HCT116 (cell line): ENCODE measurements at regions not wholly inside any gene's neighbourhood (a gene's known extent, or its start where the extent isn't known, plus 50 kb on each side); places are given as distances from the start of the nearest gene placed in this dataset.

Source experiments
- ATAC-seq: fragments of 200-7000 bp; cut with Tn5 transposase; 2 replicates; pipeline ENCODE4 v1.9.1; 2020; ENCODE audit warnings: mild to moderate bottlenecking, moderate library complexity
- BruUV-seq: library from RNA; stranded (reverse); fragments of 400-500 nt; replicated peaks from 2 replicates; lab custom pipeline; 2021; lab: Mats Ljungman, UMichigan
- CTCF ChIA-PET: fragments of 300-600 bp; sonication (Branson Sonifier 250); formaldehyde crosslinking; loops from one replicate; lab custom pipeline; 2021; ENCODE audit warnings: antibody characterized with exemption; lab: Charles Lee
- POLR2A ChIA-PET: fragments of 300-600, 350-600 bp; sonication (Branson Sonifier 250); formaldehyde crosslinking; loops from one replicate; lab custom pipeline; 2021; ENCODE audit warnings: antibody characterized with exemption; lab: Charles Lee
- RAD21 ChIA-PET, 2 experiments: fragments of 300-600 bp; sonication (Branson Sonifier 250); formaldehyde crosslinking; loops; one replicate each; lab custom pipeline; 2023; ENCODE audit warnings: low total read pairs in 2 of 2; ENCODE audit not compliant: uncharacterized antibody in 2 of 2, unreplicated experiment in 2 of 2, low non-redundant PET in 1 of 2; lab: Charles Lee
- DNase-seq: peaks from one replicate; pipeline ENCODE4 v3.0.0-alpha.2; 2010; ENCODE audit warnings: low read depth, low spot score
- H2AFZ ChIP-seq: fragments of 200-600 bp; shearing (Covaris generic), sonication (generic); 2 replicates; pipeline ENCODE4 v1.6.1; 2017; ENCODE audit warnings: low read depth, mixed run types, mixed read lengths, antibody characterized with exemption, low read length; ENCODE audit not compliant: poor library complexity, severe bottlenecking
- H3K27ac ChIP-seq: 2 replicates; pipeline ENCODE4 v1.5.1; 2012; ENCODE audit warnings: low read depth, low read length
- H3K27me3 ChIP-seq: fragments of 200-600 bp; sonication (generic); 2 replicates; pipeline ENCODE4 v1.6.1; 2016; ENCODE audit warnings: mixed run types, low read length, mixed read lengths; ENCODE audit not compliant: insufficient read depth
- H3K36me3 ChIP-seq, 2 experiments: fragments of 200-500 bp in 1 of 2; fragments of 200-600 bp in 1 of 2; sonication (Bioruptor generic) in 1 of 2; sonication (generic) in 1 of 2; 2 replicates each; pipeline versions ENCODE4 v1.5.1 to v1.6.1; 2014 to 2016; ENCODE audit warnings: low read length in 2 of 2, inconsistent platforms in 1 of 2, mixed read lengths in 1 of 2, mixed run types in 1 of 2; ENCODE audit not compliant: insufficient read depth in 2 of 2, control insufficient read depth in 1 of 2
- H3K4me1 ChIP-seq, 2 experiments: fragments of 200-600 bp in 1 of 2; sonication (generic) in 1 of 2; 2 replicates each; pipeline versions ENCODE4 v1.5.1 to v1.6.1; 2012 to 2017; ENCODE audit warnings: low read length in 2 of 2, inconsistent platforms in 1 of 2, mild to moderate bottlenecking in 1 of 2, mixed read lengths in 1 of 2, mixed run types in 1 of 2, moderate library complexity in 1 of 2; ENCODE audit not compliant: insufficient read depth in 2 of 2, control insufficient read depth in 1 of 2
- H3K4me2 ChIP-seq: fragments of 200-600 bp; sonication (generic); 2 replicates; pipeline ENCODE4 v1.6.1; 2017; ENCODE audit warnings: mixed run types, low read length, mixed read lengths
- H3K4me3 ChIP-seq, 2 experiments: fragments of 200-600 bp in 1 of 2; sonication (generic) in 1 of 2; replicated peaks in 1 of 2; 2 replicates each; pipeline ENCODE4 v1.5.1; 2011 to 2016; ENCODE audit warnings: low read length in 2 of 2, control low read depth in 1 of 2, low read depth in 1 of 2, mild to moderate bottlenecking in 1 of 2, mixed read lengths in 1 of 2, mixed run types in 1 of 2
- H3K79me2 ChIP-seq: fragments of 200-600 bp; sonication (generic); 2 replicates; pipeline ENCODE4 v1.6.1; 2017; ENCODE audit warnings: mild to moderate bottlenecking, mixed run types, low read length, moderate library complexity, mixed read lengths; ENCODE audit not compliant: insufficient read depth
- H3K9ac ChIP-seq: fragments of 200-600 bp; sonication (generic); 2 replicates; pipeline ENCODE4 v1.6.1; 2016; ENCODE audit warnings: low read length, mixed read lengths
- H3K9me2 ChIP-seq: fragments of 200-600 bp; sonication (generic), shearing (Covaris generic); 2 replicates; pipeline ENCODE4 v1.6.1; 2017; ENCODE audit warnings: mixed run types, mild to moderate bottlenecking, moderate library complexity; ENCODE audit not compliant: insufficient read depth
- H3K9me3 ChIP-seq, 2 experiments: fragments of 200-500 bp in 1 of 2; fragments of 200-600 bp in 1 of 2; sonication (Bioruptor generic) in 1 of 2; sonication (generic) in 1 of 2; 2 replicates each; pipeline ENCODE4 v1.6.1; 2014 to 2017; ENCODE audit warnings: low read length in 2 of 2, mixed read lengths in 2 of 2, inconsistent platforms in 1 of 2, low read depth in 1 of 2, mild to moderate bottlenecking in 1 of 2, mixed run types in 1 of 2, moderate library complexity in 1 of 2; ENCODE audit not compliant: control insufficient read depth in 1 of 2, insufficient read depth in 1 of 2
- H4K20me1 ChIP-seq: fragments of 200-600 bp; sonication (generic), shearing (Covaris generic); 2 replicates; pipeline ENCODE4 v1.6.1; 2017; ENCODE audit warnings: mixed run types, mild to moderate bottlenecking, moderate library complexity; ENCODE audit not compliant: insufficient read depth
- CEBPB ChIP-seq: IDR thresholded peaks from 2 replicates; pipeline ENCODE4 v1.6.1; 2012; ENCODE audit warnings: low read depth
- CTCF ChIP-seq, 3 experiments: fragments of 200-600 bp in 1 of 3; sonication (generic) in 1 of 3; IDR thresholded peaks in 2 of 3; conservative IDR thresholded peaks in 1 of 3; 2 replicates each; pipeline ENCODE4 v1.5.1; 2012 to 2017; ENCODE audit warnings: low read depth in 2 of 3, low read length in 2 of 3, antibody characterized with exemption in 1 of 3, borderline replicate concordance in 1 of 3, control low read depth in 1 of 3, mild to moderate bottlenecking in 1 of 3, mixed read lengths in 1 of 3, mixed run types in 1 of 3, moderate library complexity in 1 of 3; ENCODE audit not compliant: insufficient read depth in 1 of 3
- ELF1 ChIP-seq: IDR thresholded peaks from 2 replicates; pipeline ENCODE4 v1.6.1; 2012; ENCODE audit warnings: low read depth, borderline replicate concordance
- EZH2 ChIP-seq: fragments of 200-600 bp; sonication (generic); IDR thresholded peaks from 2 replicates; pipeline ENCODE4 v1.6.1; 2017; ENCODE audit warnings: antibody characterized with exemption, mixed run types
- JUND ChIP-seq: IDR thresholded peaks from 2 replicates; pipeline ENCODE4 v1.6.1; 2012
- POLR2A ChIP-seq: IDR thresholded peaks from 2 replicates; pipeline ENCODE4 v1.7.0; 2011; ENCODE audit warnings: borderline replicate concordance; ENCODE audit not compliant: insufficient read depth, insufficient read length; ENCODE audit errors: extremely low read depth
- RAD21 ChIP-seq: IDR thresholded peaks from 2 replicates; pipeline ENCODE4 v1.6.1; 2012; ENCODE audit warnings: low read depth, mild to moderate bottlenecking
- REST ChIP-seq: IDR thresholded peaks from 2 replicates; pipeline ENCODE4 v1.6.1; 2012; ENCODE audit warnings: low read depth
- SIN3A ChIP-seq: IDR thresholded peaks from 2 replicates; pipeline ENCODE4 v1.6.1; 2012; ENCODE audit warnings: low read depth
- YY1 ChIP-seq: IDR thresholded peaks from 2 replicates; pipeline ENCODE4 v1.6.1; 2011; ENCODE audit warnings: low read length, low read depth, moderate library complexity, mild to moderate bottlenecking; ENCODE audit not compliant: insufficient replicate concordance; ENCODE audit errors: extremely low read depth
- ZFX ChIP-seq: fragments of 450-650 bp; IDR thresholded peaks from 2 replicates; pipeline ENCODE4 v1.6.1; 2017
- ZNF274 ChIP-seq: fragments of 200-500 bp; sonication (Bioruptor generic); IDR thresholded peaks from 2 replicates; pipeline ENCODE4 v1.6.1; 2014; ENCODE audit warnings: mild to moderate bottlenecking, low read depth, low read length, inconsistent platforms
- intact Hi-C: fragments of 100-400 bp; cut with micrococcal nuclease; formaldehyde crosslinking; loops from 2 replicates; pipeline ENCODE4 v1.10.0; 2022

- ATAC-seq (no peak), DNase-seq (no peak)
- no peak overlapping the region for H3K27ac ChIP-seq
- no peaks in the 10 kb centered on the region for H4K20me1 ChIP-seq
- POLR2A ChIA-PET = no interaction called here
- RAD21 ChIA-PET = no interaction called here
- H3K4me3 ChIP-seq = no peak overlapping the region
- no peaks in the 10 kb centered on the region for H3K9me3 ChIP-seq
- H3K4me1 ChIP-seq = no peaks in the 10 kb centered on the region
- H3K27me3 ChIP-seq = no peaks in the 10 kb centered on the region
- no peak overlapping the region for H2AFZ ChIP-seq
- H3K79me2 ChIP-seq = no peaks in the 10 kb centered on the region
- no TSS peak for BruUV-seq
- TF ChIP-seq REST (no peak), POLR2A (no peak), YY1 (no peak), CEBPB (no peak), CTCF (IDR thresholded peaks at IDR 0.05 in 2 of 3, conservative IDR thresholded peaks at IDR 0.05 in 1 of 3; ENCODE audit: borderline replicate concordance in 1 of 3, insufficient read depth in 1 of 3, low read depth in 2 of 3, low read length in 2 of 3) (no peak), EZH2 (no peak), ZFX (no peak), JUND (no peak), ZNF274 (no peak), RAD21 (no peak), SIN3A (no peak), ELF1 (no peak)
- TF ChIP-seq, all 23 proteins: peak for 0
- Histone ChIP-seq H3K9ac (no peak overlapping the region), H3K36me3 (no peaks in the 10 kb centered on the region), H3K9me2 (no peaks in the 10 kb centered on the region), H3K4me2 (no peak overlapping the region)
- intact Hi-C loops = no loop called here
- CTCF ChIA-PET = no interaction called here
Observed at GRCh38 chrX:26954029-26954428, 509.1 kb downstream of the PPP4R3C start.
